Natural killer cell treated with Interleukin-12 subunit alpha and Interleukin-12 subunit beta and Interleukin-15 and Interleukin-18, amount 100 ng/mL, for 72 hours (primary cell): ENCODE measurements at regions not wholly inside any gene's neighbourhood (a gene's known extent, or its start where the extent isn't known, plus 50 kb on each side); places are given as distances from the start of the nearest gene placed in this dataset.
"Not testable (repeated sequence)": the region's sequence is repeated elsewhere in the genome, so short reads cannot be mapped to it uniquely, and the experiment has no call there.

Source experiments
- ATAC-seq, 2 donors: fragments of 150-1000 bp; cut with Tn5 transposase in 1 of 2; sonication (Bioruptor Pico), chemical (Tn5 transposase) in 1 of 2; 2 replicates each; pipeline ENCODE4 v1.10.0; 2021
- DNase-seq: peaks from one replicate; pipeline ENCODE4 v3.0.0; 2022; ENCODE audit warnings: low spot score
- H3K27ac Mint-ChIP-seq, 2 donors: 1 replicate in 1 of 2; 2 replicates in 1 of 2; pipeline ENCODE4 v1.8.0; 2022; ENCODE audit warnings: mixed read lengths in 2 of 2, mild to moderate bottlenecking in 1 of 2, moderate library complexity in 1 of 2
- H3K27me3 Mint-ChIP-seq, 2 donors: 1 replicate in 1 of 2; 2 replicates in 1 of 2; pipeline ENCODE4 v1.8.0; 2022; ENCODE audit warnings: mixed read lengths in 2 of 2
- H3K36me3 Mint-ChIP-seq: one replicate; pipeline ENCODE4 v1.8.0; 2022; ENCODE audit warnings: mixed read lengths
- H3K4me1 Mint-ChIP-seq, 2 donors: 1 replicate in 1 of 2; 2 replicates in 1 of 2; pipeline ENCODE4 v1.8.0; 2022; ENCODE audit warnings: low read depth in 2 of 2, mixed read lengths in 2 of 2, mild to moderate bottlenecking in 1 of 2
- H3K4me3 Mint-ChIP-seq: one replicate; pipeline ENCODE4 v1.8.0; 2022; ENCODE audit warnings: mixed read lengths
- H3K9me3 Mint-ChIP-seq: 2 replicates; pipeline ENCODE4 v1.8.0; 2022; ENCODE audit warnings: mixed read lengths

DNA sequence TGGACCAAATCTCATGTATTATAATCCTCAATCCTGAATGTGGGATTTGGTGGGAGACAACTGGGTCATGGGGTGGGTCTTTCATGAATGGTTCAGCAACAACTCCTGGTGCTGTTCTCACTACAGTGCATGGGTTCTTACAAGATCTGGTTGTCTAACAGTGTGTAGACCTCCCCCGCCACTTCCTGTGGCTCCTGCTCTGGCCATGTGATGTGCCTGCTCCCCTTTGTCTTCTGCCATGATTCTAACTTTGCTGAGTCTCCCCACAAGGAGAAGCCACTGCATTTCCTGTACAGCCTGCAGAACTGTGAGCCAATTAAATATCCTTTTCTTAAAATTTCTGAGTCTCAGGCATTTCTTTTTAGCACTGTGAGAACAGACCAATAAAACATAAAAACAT is 557.5 kb downstream of the GOLGA6L6 start:
- no peak for DNase-seq

DNA sequence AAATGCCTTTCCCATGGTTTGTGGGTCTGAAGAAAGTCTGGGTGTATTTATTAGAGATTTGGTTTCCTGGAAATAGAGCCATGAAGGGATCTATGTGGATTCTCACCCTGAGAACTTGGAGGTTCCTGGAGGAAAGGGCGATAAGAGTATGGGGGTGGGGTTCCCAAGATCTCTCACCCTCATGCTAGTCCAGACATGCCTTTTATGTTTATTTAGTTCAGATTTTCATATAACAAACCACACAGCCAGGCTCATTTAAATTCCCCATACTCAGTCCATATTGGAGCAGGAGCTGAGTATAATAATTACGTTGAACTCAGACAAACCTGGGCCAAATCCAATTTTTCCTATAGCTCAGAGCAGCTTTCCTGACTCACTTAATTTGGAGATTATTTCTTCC is 566.6 kb downstream of the GOLGA6L6 start:
- H3K9me3 Mint-ChIP-seq: peaks cover 6% of the 10 kb centered on the region
- H3K4me3 Mint-ChIP-seq: no peak overlapping the region
- no peaks in the 10 kb centered on the region for H3K4me1 Mint-ChIP-seq
- H3K27me3 Mint-ChIP-seq: no peaks in the 10 kb centered on the region
- DNase-seq (no peak), ATAC-seq (no peak)
- no peak overlapping the region for H3K27ac Mint-ChIP-seq
- no peaks in the 10 kb centered on the region for H3K36me3 Mint-ChIP-seq

More for the DNA sequence above, 557.5 kb downstream of the GOLGA6L6 start:
- Mint-ChIP-seq H3K9me3 (peaks cover 14% of the 10 kb centered on the region), H3K36me3 (peaks cover 7% of the 10 kb centered on the region), H3K27me3 (no peaks in the 10 kb centered on the region), H3K4me1 (no peaks in the 10 kb centered on the region), H3K4me3 (no peak overlapping the region), H3K27ac (no peak overlapping the region)
- ATAC-seq: no peak

- Mint-ChIP-seq H3K4me3 (no peak overlapping the region), H3K4me1 (no peaks in the 10 kb centered on the region), H3K27me3 (no peaks in the 10 kb centered on the region), H3K9me3 (peaks cover 6% of the 10 kb centered on the region), H3K36me3 (no peaks in the 10 kb centered on the region), H3K27ac (no peak overlapping the region)
- no peak for ATAC-seq
- DNase-seq: no peak
Observed at GRCh38 chr15:19973718-19974117, 567.9 kb downstream of the GOLGA6L6 start.

DNA sequence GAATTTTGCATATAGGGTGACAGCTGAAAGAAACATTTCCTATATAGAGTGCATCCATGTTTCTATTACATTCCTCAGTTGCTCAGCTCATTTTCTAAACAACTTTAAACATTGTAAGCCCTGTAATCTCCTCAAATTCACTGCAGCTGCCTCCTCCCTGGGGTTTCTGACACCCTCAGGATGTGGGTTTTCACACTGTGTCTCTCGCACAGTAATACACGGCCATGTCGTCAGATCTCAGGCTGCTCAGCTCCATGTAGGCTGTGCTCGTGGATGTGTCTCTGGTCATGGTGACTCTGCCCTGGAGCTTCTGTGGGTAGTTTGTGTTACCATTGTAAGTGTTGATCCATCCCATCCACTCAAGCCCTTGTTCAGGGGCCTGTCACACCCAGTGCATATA is 569.0 kb downstream of the GOLGA6L6 start:
- H3K4me3 Mint-ChIP-seq, H3K27ac Mint-ChIP-seq, DNase-seq, H3K4me1 Mint-ChIP-seq, H3K36me3 Mint-ChIP-seq, H3K9me3 Mint-ChIP-seq, ATAC-seq, H3K27me3 Mint-ChIP-seq: not testable (repeated sequence)

DNA sequence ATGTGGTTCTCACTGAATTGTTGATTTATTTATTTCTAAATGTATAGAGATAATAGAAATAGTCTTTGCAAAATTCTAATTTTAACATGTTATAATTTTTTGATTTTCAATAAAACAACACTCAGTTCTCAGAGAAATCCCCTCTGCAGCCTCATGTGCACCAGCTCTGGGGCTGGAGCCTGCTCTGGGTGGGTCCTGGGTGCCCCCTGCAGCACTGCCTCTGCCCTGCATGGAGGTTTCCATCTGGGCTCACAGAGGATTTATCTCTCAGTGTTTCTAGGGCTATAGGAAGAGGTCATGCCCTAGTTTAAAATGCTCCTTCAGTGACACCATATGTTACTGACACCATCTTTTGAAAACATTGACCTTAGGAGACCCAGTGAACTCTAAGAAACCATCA is 576.0 kb downstream of the GOLGA6L6 start:
- H3K27ac Mint-ChIP-seq, H3K27me3 Mint-ChIP-seq, ATAC-seq: not testable (repeated sequence)

DNA sequence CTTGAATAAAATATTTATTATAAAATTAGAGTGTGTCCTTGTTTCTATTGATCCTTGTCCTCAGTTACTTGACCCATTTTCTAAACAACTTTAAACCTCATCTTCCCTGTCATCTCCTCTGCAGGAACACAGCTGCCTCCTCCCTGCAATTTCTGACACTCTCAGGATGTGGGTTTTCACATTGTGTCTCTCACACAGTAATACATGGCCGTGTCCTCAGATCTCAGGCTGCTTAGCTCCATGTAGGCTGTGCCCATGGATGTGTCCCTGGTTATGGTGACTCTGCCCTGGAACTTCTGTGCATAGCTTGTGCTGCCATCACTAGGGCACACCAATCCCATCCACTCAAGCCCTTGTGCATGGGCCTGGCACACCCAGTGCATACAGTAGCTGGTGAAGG is 577.1 kb downstream of the GOLGA6L6 start:
- H3K9me3 Mint-ChIP-seq: peaks cover 17% of the 10 kb centered on the region
- H3K36me3 Mint-ChIP-seq, H3K4me1 Mint-ChIP-seq, ATAC-seq, H3K27ac Mint-ChIP-seq, DNase-seq, H3K27me3 Mint-ChIP-seq, H3K4me3 Mint-ChIP-seq: not testable (repeated sequence)

More for the DNA sequence above, 576.0 kb downstream of the GOLGA6L6 start:
- not testable (repeated sequence) for DNase-seq, H3K36me3 Mint-ChIP-seq, H3K4me3 Mint-ChIP-seq, H3K4me1 Mint-ChIP-seq
- peaks cover 12% of the 10 kb centered on the region for H3K9me3 Mint-ChIP-seq

DNA sequence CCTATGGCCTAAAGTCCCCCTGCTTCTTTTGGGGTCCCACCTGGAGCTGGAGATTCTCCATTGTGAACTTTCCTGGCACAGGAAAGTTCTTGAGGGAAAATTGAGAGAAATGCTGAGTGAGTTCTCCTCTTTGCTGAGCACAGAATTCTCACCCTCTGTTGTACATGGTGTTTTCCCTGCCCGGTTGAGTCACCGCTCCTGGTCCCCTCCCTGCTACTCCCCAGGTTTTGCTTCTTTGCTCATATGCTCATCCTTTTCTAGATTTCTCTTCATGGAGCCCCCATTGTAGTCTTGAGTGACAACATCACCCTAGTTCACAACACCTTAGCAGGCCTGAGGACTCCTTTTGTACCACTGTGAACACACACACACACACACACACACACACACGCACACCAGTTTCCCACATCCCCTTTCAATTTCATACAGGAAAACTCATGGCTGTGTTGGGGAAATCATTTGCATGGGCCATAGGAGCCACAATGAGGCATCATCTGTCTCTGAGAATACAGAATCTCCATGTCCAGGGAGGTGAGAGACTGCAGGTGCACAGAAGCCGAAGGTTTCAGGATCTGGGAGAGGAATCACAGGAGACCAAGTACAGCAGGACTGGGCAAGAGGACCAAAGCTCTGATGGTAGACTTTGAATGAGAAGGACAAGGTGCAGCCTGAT is 585.3 kb downstream of the GOLGA6L6 start:
- Mint-ChIP-seq H3K4me3 (no peak overlapping the region), H3K27ac (no peak overlapping the region), H3K4me1 (no peaks in the 10 kb centered on the region), H3K27me3 (no peaks in the 10 kb centered on the region), H3K9me3 (peaks cover 12% of the 10 kb centered on the region), H3K36me3 (peaks cover 8% of the 10 kb centered on the region)
- ATAC-seq: no peak
- no peak for DNase-seq

GRCh38 chr15:19944261-19944888 is 597.2 kb downstream of the GOLGA6L6 start:
- ATAC-seq (no peak), DNase-seq (no peak)
- Mint-ChIP-seq H3K9me3 (peaks cover 5% of the 10 kb centered on the region), H3K4me3 (no peak overlapping the region), H3K27me3 (peaks cover 0 to 2% of the 10 kb centered on the region in 2 donors), H3K36me3 (no peaks in the 10 kb centered on the region), H3K27ac (no peak overlapping the region), H3K4me1 (no peaks in the 10 kb centered on the region)

- no peak overlapping the region for H3K27ac Mint-ChIP-seq
- no peak for DNase-seq
- no peaks in the 10 kb centered on the region for H3K36me3 Mint-ChIP-seq
- peaks cover 0 to 2% of the 10 kb centered on the region in 2 donors for H3K27me3 Mint-ChIP-seq
- H3K4me3 Mint-ChIP-seq: no peak overlapping the region
- no peak for ATAC-seq
- H3K9me3 Mint-ChIP-seq: peaks cover 5% of the 10 kb centered on the region
- no peaks in the 10 kb centered on the region for H3K4me1 Mint-ChIP-seq
Observed at GRCh38 chr15:19943515-19943914, 598.1 kb downstream of the GOLGA6L6 start.

DNA sequence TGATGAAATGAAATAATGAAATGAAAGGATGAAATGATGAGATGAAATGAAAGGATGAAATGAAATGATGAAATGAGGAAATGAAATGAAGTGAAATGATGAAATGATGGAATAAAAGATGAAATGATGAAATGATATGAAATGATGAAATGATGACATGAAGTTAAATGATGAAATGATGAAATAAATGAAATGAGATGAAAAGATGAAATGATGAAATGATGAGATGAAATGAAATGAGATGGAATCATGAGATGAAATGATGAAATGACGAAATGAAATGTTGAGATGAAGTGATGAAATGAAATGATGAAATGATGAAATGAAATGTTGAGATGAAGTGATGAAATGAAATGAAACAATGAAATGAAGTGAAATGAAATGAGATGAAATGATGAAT is 638.3 kb downstream of the GOLGA6L6 start:
- H3K27ac Mint-ChIP-seq: not testable (repeated sequence)

GRCh38 chr15:19902388-19902787 is 639.2 kb downstream of the GOLGA6L6 start:
- Mint-ChIP-seq H3K9me3 (peaks cover 21% of the 10 kb centered on the region), H3K36me3 (peaks cover 20% of the 10 kb centered on the region)
- not testable (repeated sequence) for DNase-seq, H3K27ac Mint-ChIP-seq, H3K27me3 Mint-ChIP-seq, H3K4me3 Mint-ChIP-seq, ATAC-seq, H3K4me1 Mint-ChIP-seq

More for the DNA sequence above, 638.3 kb downstream of the GOLGA6L6 start:
- not testable (repeated sequence) for H3K4me1 Mint-ChIP-seq, DNase-seq, H3K27me3 Mint-ChIP-seq, H3K4me3 Mint-ChIP-seq, ATAC-seq
- Mint-ChIP-seq H3K9me3 (peaks cover 21% of the 10 kb centered on the region), H3K36me3 (peaks cover 20% of the 10 kb centered on the region)

DNA sequence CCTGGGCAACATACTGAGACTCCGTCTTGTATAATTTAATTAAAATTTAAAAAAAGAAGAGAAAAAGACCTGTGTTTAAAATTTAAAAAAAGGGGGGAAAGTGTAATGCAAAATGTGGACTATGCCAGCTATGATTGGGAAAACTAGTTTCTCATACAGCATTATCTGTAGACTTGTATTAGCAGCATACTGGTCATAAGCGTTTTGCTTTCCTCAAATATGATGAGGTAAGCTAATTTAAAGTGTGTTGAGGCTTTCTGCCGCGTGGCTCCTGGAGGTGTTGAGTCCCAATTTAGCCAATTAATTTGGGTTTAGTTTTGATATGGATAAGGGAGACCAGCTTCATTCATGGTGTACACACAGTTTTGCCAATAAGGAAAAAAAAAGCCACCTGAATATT is 640.2 kb downstream of the GOLGA6L6 start:
- H3K27ac Mint-ChIP-seq, H3K4me1 Mint-ChIP-seq, H3K27me3 Mint-ChIP-seq, DNase-seq, H3K4me3 Mint-ChIP-seq, ATAC-seq: not testable (repeated sequence)
- Mint-ChIP-seq H3K9me3 (peaks cover 21% of the 10 kb centered on the region), H3K36me3 (peaks cover 20% of the 10 kb centered on the region)

DNA sequence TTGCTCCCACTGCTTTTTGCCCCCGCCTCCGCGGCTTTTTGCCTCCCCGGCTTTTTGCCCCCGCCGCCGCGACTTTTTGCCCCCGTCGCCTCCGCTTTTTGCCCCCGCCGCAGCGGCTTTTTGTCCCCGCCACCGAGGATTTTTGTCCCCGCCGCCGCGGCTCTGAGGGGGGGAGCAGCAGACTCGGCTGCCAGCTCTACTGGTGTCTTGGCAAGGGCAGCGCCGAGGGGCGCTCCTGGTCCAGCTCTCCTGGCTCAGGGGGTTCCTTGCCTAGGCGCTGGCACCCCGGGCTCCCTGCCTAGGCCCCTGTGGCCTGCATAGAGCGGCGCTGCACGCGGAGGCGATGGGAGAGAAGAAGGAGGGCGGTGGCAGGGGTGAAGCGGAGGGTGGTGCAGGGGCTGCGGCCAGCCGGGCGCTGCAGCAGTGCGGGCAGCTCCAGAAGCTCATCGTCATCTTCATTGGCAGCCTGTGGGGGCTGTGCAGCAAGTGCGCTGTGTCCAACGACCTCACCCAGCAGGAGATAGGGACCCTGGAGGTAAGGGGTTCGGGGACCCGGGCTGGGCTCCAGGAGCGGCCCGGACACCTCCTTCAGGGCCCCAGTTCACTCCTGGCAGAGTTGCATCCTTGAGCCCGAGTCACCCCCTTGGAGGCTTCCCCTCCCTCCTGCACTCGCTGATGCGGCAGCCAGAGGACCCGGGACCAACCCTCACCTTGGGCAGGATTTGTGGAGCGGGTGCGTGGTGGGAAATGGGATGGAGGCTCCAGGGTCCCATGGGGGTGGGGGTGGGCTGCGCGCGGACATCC is 642.4 kb downstream of the GOLGA6L6 start:
- no peak for DNase-seq
- no peak for ATAC-seq
- Mint-ChIP-seq H3K4me1 (no peaks in the 10 kb centered on the region), H3K4me3 (no peak overlapping the region), H3K9me3 (peaks cover 26% of the 10 kb centered on the region), H3K27me3 (no peaks in the 10 kb centered on the region), H3K27ac (no peak overlapping the region), H3K36me3 (peaks cover 25% of the 10 kb centered on the region)

DNA sequence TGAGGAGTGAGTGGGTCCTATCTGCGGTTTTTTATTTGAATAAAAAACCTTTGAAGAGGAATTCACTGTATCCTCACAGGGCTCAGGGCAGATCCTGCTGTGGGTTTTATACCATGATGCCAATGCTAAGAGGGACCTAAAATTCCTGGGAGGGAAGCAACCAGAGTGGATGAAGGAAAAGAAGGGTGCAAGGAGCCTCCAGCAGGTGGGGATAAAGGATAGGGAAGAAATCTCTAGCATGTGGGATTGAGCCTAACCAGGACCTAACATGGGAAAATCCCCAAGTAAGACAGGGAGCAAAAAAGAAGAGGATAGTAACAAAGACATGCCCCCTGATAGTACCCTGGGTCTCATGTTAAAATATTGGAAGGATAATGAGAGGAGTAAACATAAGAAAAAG is 652.8 kb downstream of the GOLGA6L6 start:
- not testable (repeated sequence) for DNase-seq, H3K4me3 Mint-ChIP-seq, ATAC-seq, H3K27me3 Mint-ChIP-seq, H3K4me1 Mint-ChIP-seq, H3K27ac Mint-ChIP-seq
- peaks cover 16% of the 10 kb centered on the region for H3K36me3 Mint-ChIP-seq
- peaks cover 16% of the 10 kb centered on the region for H3K9me3 Mint-ChIP-seq
